Activated B cell treated with CpG ODN at 0.5 μM for 24 hours (primary cell): ENCODE measurements at regions not wholly inside any gene's neighbourhood (a gene's known extent, or its start where the extent isn't known, plus 50 kb on each side); places are given as distances from the start of the nearest gene placed in this dataset.
"Not testable (repeated sequence)": the region's sequence is repeated elsewhere in the genome, so short reads cannot be mapped to it uniquely, and the experiment has no call there.

Experiments used
- ATAC-seq: fragments of 200-7000 bp; cut with Tn5 transposase; one replicate; pipeline ENCODE4 v1.10.0; 2021; ENCODE audit warnings: low read depth, mild to moderate bottlenecking, moderate library complexity
- CTCF ChIA-PET: fragments of 350-600 bp; sonication (Branson Sonifier 250); formaldehyde crosslinking; loops from one replicate; lab custom pipeline; 2021; ENCODE audit warnings: antibody characterized with exemption; lab: Charles Lee
- POLR2A ChIA-PET: fragments of 350-600 bp; sonication (Branson Sonifier 250); formaldehyde crosslinking; loops from one replicate; lab custom pipeline; 2021; ENCODE audit warnings: antibody characterized with exemption; lab: Charles Lee
- DNase-seq: peaks from one replicate; pipeline ENCODE4 v3.0.0; 2022
- H3K27ac Mint-ChIP-seq: one replicate; pipeline ENCODE4 v1.8.0; 2020; ENCODE audit warnings: mixed read lengths
- H3K27me3 Mint-ChIP-seq: one replicate; pipeline ENCODE4 v1.8.0; 2021; ENCODE audit warnings: mixed read lengths
- H3K36me3 Mint-ChIP-seq: one replicate; pipeline ENCODE4 v1.8.0; 2021; ENCODE audit warnings: low read depth, mixed read lengths
- H3K4me1 Mint-ChIP-seq: one replicate; pipeline ENCODE4 v1.8.0; 2021; ENCODE audit warnings: mixed read lengths
- H3K4me3 Mint-ChIP-seq: one replicate; pipeline ENCODE4 v1.8.0; 2020; ENCODE audit warnings: mild to moderate bottlenecking, mixed read lengths
- H3K9me3 Mint-ChIP-seq: one replicate; pipeline ENCODE4 v1.8.0; 2020; ENCODE audit warnings: mixed read lengths
- intact Hi-C: fragments of 100-400 bp; cut with micrococcal nuclease; formaldehyde crosslinking; loops from one replicate; pipeline ENCODE4 v1.15.1; 2024
- TF ChIP-seq, protein P1 (sequence below): fragments of 200-600 bp; IDR thresholded peaks from one replicate; pipeline ENCODE4 v1.8.0; 2022; ENCODE audit warnings: antibody characterized with exemption, mild to moderate bottlenecking

DNA sequence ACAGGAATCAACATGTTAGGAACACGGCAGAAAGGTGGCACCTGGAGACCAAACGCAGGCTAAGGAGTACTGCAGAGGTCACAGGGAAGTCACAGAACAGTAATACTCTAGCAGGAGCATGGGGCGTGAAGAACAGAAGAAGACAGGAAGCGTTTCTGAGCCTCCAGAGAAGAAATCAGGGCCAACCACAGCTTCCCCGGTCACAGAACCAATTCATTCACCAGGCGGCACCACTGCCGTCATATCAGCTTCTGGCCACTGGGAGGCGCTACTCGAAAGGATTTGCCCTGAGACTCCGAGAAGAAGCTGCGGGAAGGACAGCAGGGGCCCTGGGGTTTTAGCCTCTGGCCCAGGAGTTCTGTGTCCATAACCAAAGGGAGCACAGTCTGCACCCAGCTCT lies 78.0 kb upstream of the DRD5 start:
- intact Hi-C loops, result loop anchor here (2.0 to 5.0 kb wide), 2 partner anchors 315 to 834 kb away; no protein-coding TSS in a partner anchor
- H3K27me3 Mint-ChIP-seq, result peaks cover 3% of the 10 kb centered on the region
- ChIA-PET CTCF (interaction anchor here (1.2 to 2.2 kb wide), 3 partner anchors 12 to 701 kb away, joined by 3 to 6 read pairs (median 6); no protein-coding TSS in a partner anchor), POLR2A (no interaction called here)
- H3K36me3 Mint-ChIP-seq, result no peaks in the 10 kb centered on the region
- H3K4me3 Mint-ChIP-seq, result no peak overlapping the region
- no peak overlapping the region for H3K27ac Mint-ChIP-seq
- H3K4me1 Mint-ChIP-seq, result peaks cover 8% of the 10 kb centered on the region
- peak; percentile 37 for DNase-seq
- TF ChIP-seq, protein P1, sequence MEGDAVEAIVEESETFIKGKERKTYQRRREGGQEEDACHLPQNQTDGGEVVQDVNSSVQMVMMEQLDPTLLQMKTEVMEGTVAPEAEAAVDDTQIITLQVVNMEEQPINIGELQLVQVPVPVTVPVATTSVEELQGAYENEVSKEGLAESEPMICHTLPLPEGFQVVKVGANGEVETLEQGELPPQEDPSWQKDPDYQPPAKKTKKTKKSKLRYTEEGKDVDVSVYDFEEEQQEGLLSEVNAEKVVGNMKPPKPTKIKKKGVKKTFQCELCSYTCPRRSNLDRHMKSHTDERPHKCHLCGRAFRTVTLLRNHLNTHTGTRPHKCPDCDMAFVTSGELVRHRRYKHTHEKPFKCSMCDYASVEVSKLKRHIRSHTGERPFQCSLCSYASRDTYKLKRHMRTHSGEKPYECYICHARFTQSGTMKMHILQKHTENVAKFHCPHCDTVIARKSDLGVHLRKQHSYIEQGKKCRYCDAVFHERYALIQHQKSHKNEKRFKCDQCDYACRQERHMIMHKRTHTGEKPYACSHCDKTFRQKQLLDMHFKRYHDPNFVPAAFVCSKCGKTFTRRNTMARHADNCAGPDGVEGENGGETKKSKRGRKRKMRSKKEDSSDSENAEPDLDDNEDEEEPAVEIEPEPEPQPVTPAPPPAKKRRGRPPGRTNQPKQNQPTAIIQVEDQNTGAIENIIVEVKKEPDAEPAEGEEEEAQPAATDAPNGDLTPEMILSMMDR, result no peak
- peak; percentile 49 for ATAC-seq
- no peaks in the 10 kb centered on the region for H3K9me3 Mint-ChIP-seq

DNA sequence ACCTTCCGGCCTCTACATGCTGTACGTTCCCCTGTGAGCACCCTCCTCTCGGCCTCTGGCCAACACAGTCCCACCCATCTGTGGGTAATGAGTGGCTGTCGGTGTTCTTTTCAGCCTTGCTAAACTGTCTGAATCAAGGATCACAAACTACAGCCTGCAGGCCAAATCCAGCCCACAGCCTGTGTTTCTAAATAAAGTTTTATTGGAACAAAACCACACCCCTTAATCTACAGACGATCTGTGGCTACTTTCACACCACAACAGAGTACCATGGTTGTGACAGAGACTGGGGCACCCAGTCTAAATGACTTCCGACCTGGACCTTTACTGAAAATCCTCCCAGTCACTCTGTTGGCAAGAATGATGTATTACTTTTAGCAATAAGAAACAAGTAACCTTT lies 77.3 kb upstream of the DRD5 start:
- H3K27ac Mint-ChIP-seq, result not testable (repeated sequence)
- intact Hi-C loops, result loop anchor here (5.0 kb wide), 1 partner anchor 833 kb away; no protein-coding TSS in a partner anchor

DNA sequence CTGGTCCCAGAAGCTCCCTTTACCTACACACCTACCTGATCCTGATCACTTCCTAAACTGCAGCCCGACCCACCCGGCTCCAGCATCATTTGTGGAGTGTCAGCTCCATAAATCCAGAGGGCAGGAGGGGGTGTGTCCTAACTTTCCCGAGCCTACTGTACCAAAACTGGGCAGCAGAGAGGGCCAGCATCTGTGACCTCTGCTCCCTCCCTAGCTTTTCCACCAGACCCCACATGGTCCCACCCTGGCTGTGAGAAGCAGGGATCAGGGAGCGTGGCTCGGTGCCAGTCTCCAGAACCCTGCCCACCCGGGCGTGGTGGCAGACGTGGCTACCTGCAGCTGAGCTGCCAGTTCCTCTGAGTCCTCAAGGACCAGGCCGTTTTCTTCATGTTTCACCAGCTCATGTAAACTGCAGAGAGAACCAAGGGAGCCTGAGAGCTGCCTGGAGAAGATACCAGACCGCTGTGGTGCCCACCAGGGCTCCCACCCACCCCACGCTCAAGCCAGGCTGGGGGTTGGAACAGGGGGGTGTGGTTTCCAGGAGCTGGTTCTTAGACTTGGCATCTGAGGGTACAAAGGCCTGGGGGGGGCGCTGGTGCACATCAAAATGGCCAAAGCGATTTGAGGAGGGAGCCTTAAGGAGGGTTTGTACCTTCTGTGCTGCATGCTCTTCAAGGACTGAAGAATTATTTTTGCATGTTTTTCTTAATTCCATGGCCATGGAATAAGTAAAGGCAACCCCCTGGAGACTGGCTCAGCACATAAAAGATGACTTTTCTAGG lies 76.7 kb upstream of the DRD5 start:
- ATAC-seq, result no peak
- Mint-ChIP-seq H3K9me3 (no peaks in the 10 kb centered on the region), H3K4me3 (no peak overlapping the region), H3K27ac (no peak overlapping the region), H3K27me3 (peaks cover 3% of the 10 kb centered on the region), H3K4me1 (peaks cover 8% of the 10 kb centered on the region), H3K36me3 (no peaks in the 10 kb centered on the region)
- intact Hi-C loops, result loop anchor here (5.0 kb wide), 1 partner anchor 833 kb away; no protein-coding TSS in a partner anchor
- TF ChIP-seq, protein P1, result no peak
- POLR2A ChIA-PET, result no interaction called here
- CTCF ChIA-PET, result interaction anchor here (2.1 to 2.2 kb wide), 2 partner anchors 13 to 309 kb away, joined by 6 read pairs; no protein-coding TSS in a partner anchor
- no peak for DNase-seq

More for the DNA sequence above, 77.3 kb upstream of the DRD5 start:
- H3K9me3 Mint-ChIP-seq, H3K4me3 Mint-ChIP-seq, POLR2A ChIA-PET, H3K27me3 Mint-ChIP-seq, H3K36me3 Mint-ChIP-seq, H3K4me1 Mint-ChIP-seq, ATAC-seq, DNase-seq: not testable (repeated sequence)
- CTCF ChIA-PET, result interaction anchor here (1.2 to 2.2 kb wide), 3 partner anchors 12 to 700 kb away, joined by 3 to 6 read pairs (median 6); no protein-coding TSS in a partner anchor

DNA sequence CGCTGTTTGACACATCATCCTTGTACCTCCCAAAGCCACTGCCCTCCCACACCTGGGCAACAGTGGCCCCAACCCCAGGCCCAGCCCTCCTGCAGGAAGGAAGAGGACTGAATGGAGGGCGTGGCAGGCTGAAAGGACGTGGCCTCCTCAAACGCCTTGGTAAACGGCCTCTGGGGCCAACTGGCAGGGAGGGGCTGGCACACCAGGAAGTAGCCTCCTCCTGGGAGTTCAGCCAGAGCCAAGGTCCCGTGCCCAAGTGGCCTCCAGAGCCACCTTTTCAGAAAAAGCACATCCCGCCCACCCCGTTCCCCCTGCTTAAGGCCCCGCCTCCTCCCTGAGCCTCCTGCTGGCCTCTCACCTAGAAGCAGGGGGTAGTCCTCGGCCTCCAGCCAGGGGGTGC lies 74.2 kb upstream of the DRD5 start:
- intact Hi-C loops, H3K36me3 Mint-ChIP-seq, H3K4me3 Mint-ChIP-seq: not testable (repeated sequence)

DNA sequence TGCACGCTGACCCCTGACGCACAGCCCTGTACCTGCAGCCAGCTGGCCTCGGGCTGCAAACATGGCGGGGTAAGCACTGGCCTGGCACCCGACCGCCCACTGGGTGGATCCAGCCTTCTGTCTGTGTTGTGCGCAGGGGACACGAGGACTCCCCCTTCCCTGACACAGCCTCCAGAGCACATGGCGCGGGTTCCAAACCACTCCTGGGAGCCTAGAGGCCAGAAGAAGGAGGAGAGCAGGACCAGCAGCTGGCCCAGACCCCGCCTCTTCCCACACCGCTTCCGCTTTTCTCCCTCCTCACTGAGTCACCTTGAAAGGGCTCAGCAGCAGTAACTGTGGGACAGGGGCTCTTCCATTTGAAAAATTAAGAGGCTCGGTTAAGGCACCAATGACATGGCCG lies 73.5 kb upstream of the DRD5 start:
- ATAC-seq, intact Hi-C loops, POLR2A ChIA-PET: not testable (repeated sequence)

More for the DNA sequence above, 74.2 kb upstream of the DRD5 start:
- POLR2A ChIA-PET, H3K9me3 Mint-ChIP-seq, DNase-seq, ATAC-seq, H3K27ac Mint-ChIP-seq, H3K4me1 Mint-ChIP-seq, CTCF ChIA-PET, H3K27me3 Mint-ChIP-seq: not testable (repeated sequence)

DNA sequence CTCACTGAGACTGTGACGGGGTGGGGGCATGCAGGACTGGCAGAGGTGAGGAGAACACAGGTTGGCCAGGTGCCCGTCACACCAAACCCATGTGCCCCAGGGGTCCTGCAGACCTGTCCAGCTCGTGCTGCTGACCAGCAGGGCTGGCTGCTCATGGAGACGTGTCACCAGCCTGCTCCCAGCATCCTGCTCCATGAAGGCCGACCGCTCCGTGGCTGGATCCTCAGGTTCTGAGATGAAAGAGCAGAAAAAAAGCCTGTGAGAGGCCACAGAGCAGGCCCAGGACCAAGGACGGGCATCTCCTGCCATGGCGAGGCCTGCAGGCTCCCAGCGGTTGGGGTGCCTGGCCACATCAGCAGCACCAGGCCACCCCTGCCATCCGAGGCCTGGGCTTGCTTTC lies 71.7 kb upstream of the DRD5 start:
- ATAC-seq (no peak), DNase-seq (no peak)
- Mint-ChIP-seq H3K9me3 (peaks cover 7% of the 10 kb centered on the region), H3K36me3 (no peaks in the 10 kb centered on the region), H3K27ac (no peak overlapping the region), H3K4me1 (no peaks in the 10 kb centered on the region), H3K4me3 (no peak overlapping the region), H3K27me3 (no peaks in the 10 kb centered on the region)
- ChIA-PET POLR2A (no interaction called here), CTCF (no interaction called here)
- TF ChIP-seq, protein P1, result no peak
- intact Hi-C loops, result no loop called here

More for the DNA sequence above, 73.5 kb upstream of the DRD5 start:
- H3K9me3 Mint-ChIP-seq, DNase-seq, H3K36me3 Mint-ChIP-seq, H3K27ac Mint-ChIP-seq, H3K4me1 Mint-ChIP-seq, H3K27me3 Mint-ChIP-seq, H3K4me3 Mint-ChIP-seq, CTCF ChIA-PET: not testable (repeated sequence)

DNA sequence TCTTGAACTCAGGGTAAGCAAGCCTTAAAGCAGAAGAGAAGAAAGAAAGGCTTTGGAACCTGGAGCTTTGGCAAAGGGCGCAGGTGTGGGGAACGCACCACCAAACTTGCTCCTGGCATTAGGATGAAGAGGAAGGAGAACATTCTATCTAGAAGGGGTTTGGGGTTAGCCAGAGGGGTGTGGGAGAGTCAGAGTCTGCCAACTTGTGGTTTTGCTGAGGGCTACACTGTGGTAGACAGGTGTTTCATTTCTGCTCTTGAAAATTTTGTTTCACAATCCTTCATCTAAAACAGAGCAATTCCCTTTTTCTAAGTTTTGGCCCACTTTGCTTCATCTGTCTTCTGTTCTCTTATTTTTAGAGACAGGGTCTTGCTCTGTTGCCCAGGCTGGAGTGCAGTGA lies 66.2 kb upstream of the DRD5 start:
- intact Hi-C loops, POLR2A ChIA-PET, CTCF ChIA-PET, DNase-seq, H3K4me1 Mint-ChIP-seq, H3K9me3 Mint-ChIP-seq, ATAC-seq, H3K4me3 Mint-ChIP-seq, H3K27me3 Mint-ChIP-seq, H3K27ac Mint-ChIP-seq, H3K36me3 Mint-ChIP-seq: not testable (repeated sequence)
